DOHH2 (cell line): ENCODE measurements at regions not wholly inside any gene's neighbourhood (a gene's known extent, or its start where the extent isn't known, plus 50 kb on each side); places are given as distances from the start of the nearest gene placed in this dataset.

Experiments
- H3F3A ChIP-seq: fragments of 200-600 bp; sonication (generic), shearing (Covaris generic); 2 replicates; pipeline ENCODE4 v1.6.0; 2016; ENCODE audit warnings: antibody characterized with exemption, mild to moderate bottlenecking; ENCODE audit not compliant: control insufficient read depth, insufficient read depth
- H3K27ac ChIP-seq: fragments of 200-600 bp; sonication (generic); 2 replicates; pipeline ENCODE4 v1.5.1; 2014; ENCODE audit warnings: low read depth, mild to moderate bottlenecking, low read length, moderate library complexity
- H3K27me3 ChIP-seq: fragments of 200-600 bp; sonication (generic); 2 replicates; pipeline ENCODE4 v1.6.1; 2014; ENCODE audit warnings: mild to moderate bottlenecking, low read length, mixed read lengths; ENCODE audit not compliant: control insufficient read depth
- H3K36me3 ChIP-seq: fragments of 200-600 bp; sonication (generic); 2 replicates; pipeline ENCODE4 v1.6.1; 2014; ENCODE audit warnings: mild to moderate bottlenecking, low read length, moderate library complexity, mixed read lengths; ENCODE audit not compliant: control insufficient read depth
- H3K4me1 ChIP-seq: fragments of 200-600 bp; sonication (generic); 2 replicates; pipeline ENCODE4 v1.6.1; 2014; ENCODE audit warnings: mild to moderate bottlenecking, low read length, mixed read lengths; ENCODE audit not compliant: control insufficient read depth
- H3K4me2 ChIP-seq: fragments of 200-600 bp; sonication (generic); 2 replicates; pipeline ENCODE4 v1.6.0; 2014; ENCODE audit warnings: mild to moderate bottlenecking, low read length, moderate library complexity
- H3K4me3 ChIP-seq: fragments of 200-600 bp; sonication (generic); 2 replicates; pipeline ENCODE4 v1.5.1; 2014; ENCODE audit warnings: mild to moderate bottlenecking, low read length, mixed read lengths
- H3K79me2 ChIP-seq: fragments of 200-600 bp; sonication (generic); 2 replicates; pipeline ENCODE4 v1.6.1; 2014; ENCODE audit warnings: mild to moderate bottlenecking, low read length, mixed read lengths; ENCODE audit not compliant: control insufficient read depth
- H3K9me2 ChIP-seq: fragments of 200-600 bp; sonication (generic); replicated peaks from 2 replicates; pipeline ENCODE4 v1.6.1; 2014; ENCODE audit warnings: mild to moderate bottlenecking, low read length, mixed read lengths; ENCODE audit not compliant: control insufficient read depth
- H3K9me3 ChIP-seq: fragments of 200-600 bp; sonication (generic); 2 replicates; pipeline ENCODE4 v1.6.1; 2014; ENCODE audit warnings: antibody characterized with exemption, low read length, mixed read lengths; ENCODE audit not compliant: control insufficient read depth, insufficient read depth
- H4K20me1 ChIP-seq: fragments of 200-600 bp; sonication (generic); 2 replicates; pipeline ENCODE4 v1.6.0; 2014; ENCODE audit warnings: low read depth, mild to moderate bottlenecking, antibody characterized with exemption, low read length, moderate library complexity; ENCODE audit not compliant: control insufficient read depth, insufficient read depth
- CTCF ChIP-seq: fragments of 200-600 bp; sonication (generic); IDR thresholded peaks from one replicate; pipeline ENCODE4 v1.5.1; 2014; ENCODE audit warnings: antibody characterized with exemption, mild to moderate bottlenecking, low read depth, low read length; ENCODE audit not compliant: poor library complexity, severe bottlenecking
- EZH2phosphoT487 ChIP-seq: fragments of 200-600 bp; sonication (generic); IDR thresholded peaks from 2 replicates; pipeline ENCODE4 v1.6.1; 2017; ENCODE audit warnings: borderline replicate concordance, mild to moderate bottlenecking, antibody characterized with exemption, low read length, moderate library complexity, mixed read lengths

- H3K4me3 ChIP-seq = no peak overlapping the region
These were observed 267.4 kb downstream of the ABHD5 start for GRCh38 chr3:43958005-43958770.

GRCh38 chr3:43958973-43959372 lies 268.2 kb downstream of the ABHD5 start:
- H3K9me2 ChIP-seq = no peaks in the 10 kb centered on the region
- H3K79me2 ChIP-seq = no peaks in the 10 kb centered on the region
- H3K27me3 ChIP-seq = no peaks in the 10 kb centered on the region
- H4K20me1 ChIP-seq = no peaks in the 10 kb centered on the region
- no peaks in the 10 kb centered on the region for H3K9me3 ChIP-seq
- H3K4me2 ChIP-seq = no peak overlapping the region
- H3F3A ChIP-seq = no peaks in the 10 kb centered on the region
- no peak overlapping the region for H3K4me3 ChIP-seq
- peaks cover 20% of the 10 kb centered on the region for H3K4me1 ChIP-seq
- no peak overlapping the region for H3K27ac ChIP-seq
- no peaks in the 10 kb centered on the region for H3K36me3 ChIP-seq
- TF ChIP-seq CTCF (no peak), EZH2phosphoT487 (no peak)

More at GRCh38 chr3:43958005-43958770, 267.4 kb downstream of the ABHD5 start:
- Histone ChIP-seq H3K9me3 (no peaks in the 10 kb centered on the region), H3K36me3 (no peaks in the 10 kb centered on the region), H3K4me2 (no peak overlapping the region), H3K79me2 (no peaks in the 10 kb centered on the region), H3F3A (no peaks in the 10 kb centered on the region), H4K20me1 (no peaks in the 10 kb centered on the region), H3K4me1 (peaks cover 25% of the 10 kb centered on the region), H3K9me2 (no peaks in the 10 kb centered on the region), H3K27me3 (no peaks in the 10 kb centered on the region), H3K27ac (no peak overlapping the region)
- TF ChIP-seq CTCF (no peak), EZH2phosphoT487 (no peak)

GRCh38 chr3:43959498-43960447 lies 269.0 kb downstream of the ABHD5 start:
- no peaks in the 10 kb centered on the region for H3K27me3 ChIP-seq
- no peaks in the 10 kb centered on the region for H3K79me2 ChIP-seq
- no peaks in the 10 kb centered on the region for H3F3A ChIP-seq
- H3K4me2 ChIP-seq = peak overlapping the region; percentile 0; the same call in 1 of the 2 replicates
- no peak overlapping the region for H3K27ac ChIP-seq
- no peaks in the 10 kb centered on the region for H3K36me3 ChIP-seq
- H3K4me1 ChIP-seq = peaks cover 18% of the 10 kb centered on the region
- H3K4me3 ChIP-seq = no peak overlapping the region
- TF ChIP-seq EZH2phosphoT487 (no peak), CTCF (no peak)
- H3K9me3 ChIP-seq = no peaks in the 10 kb centered on the region
- no peaks in the 10 kb centered on the region for H4K20me1 ChIP-seq
- H3K9me2 ChIP-seq = no peaks in the 10 kb centered on the region
